SK-N-SH (cell line): ENCODE measurements at regions not wholly inside any gene's neighbourhood (a gene's known extent, or its start where the extent isn't known, plus 50 kb on each side); places are given as distances from the start of the nearest gene placed in this dataset.

Experiments used
- CTCF ChIA-PET: fragments of 300-600, 350-600 bp; formaldehyde crosslinking; extraction: SDS; loops from one replicate; lab custom pipeline; 2021; lab: Yijun Ruan, JAX
- POLR2A ChIA-PET: fragments of 350-600 bp; sonication (Branson Sonifier 250); formaldehyde crosslinking; extraction: SDS; loops from one replicate; lab custom pipeline; 2020; ENCODE audit warnings: antibody characterized with exemption, inconsistent platforms; lab: Yijun Ruan, JAX
- DNase-seq: peaks from one replicate; pipeline ENCODE4 v3.0.0; 2012
- H2AFZ ChIP-seq: fragments of 200-600 bp; sonication (generic); 2 replicates; pipeline ENCODE4 v1.8.1; 2016; ENCODE audit warnings: antibody characterized with exemption, mild to moderate bottlenecking, low read depth
- H3F3A ChIP-seq: fragments of 200-600 bp; sonication (generic); replicated peaks from 2 replicates; pipeline ENCODE3; 2016; ENCODE audit warnings: antibody characterized with exemption, mild to moderate bottlenecking; ENCODE audit not compliant: insufficient read depth
- H3K27ac ChIP-seq, 2 experiments: fragments of 200-500 bp in 1 of 2; fragments of 200-600 bp in 1 of 2; sonication (Bioruptor generic) in 1 of 2; sonication (generic), shearing (Covaris generic) in 1 of 2; 2 replicates each; pipeline versions ENCODE4 v1.5.1 to v1.6.1; 2014 to 2016; ENCODE audit warnings: low read depth in 2 of 2, inconsistent platforms in 1 of 2, low read length in 1 of 2, mild to moderate bottlenecking in 1 of 2, mixed read lengths in 1 of 2
- H3K27me3 ChIP-seq: fragments of 200-600 bp; sonication (generic), shearing (Covaris generic); 2 replicates; pipeline ENCODE4 v1.6.1; 2016; ENCODE audit warnings: mixed run types; ENCODE audit not compliant: insufficient read depth
- H3K36me3 ChIP-seq, 2 experiments: fragments of 200-500 bp in 1 of 2; fragments of 200-600 bp in 1 of 2; sonication (Bioruptor generic) in 1 of 2; sonication (generic) in 1 of 2; replicated peaks in 1 of 2; 2 replicates each; pipeline versions ENCODE3 to v1.5.1; 2014 to 2016; ENCODE audit warnings: low read length in 1 of 2, mild to moderate bottlenecking in 1 of 2; ENCODE audit not compliant: insufficient read depth in 2 of 2, control insufficient read depth in 1 of 2
- H3K4me1 ChIP-seq, 2 experiments: fragments of 200-500 bp in 1 of 2; fragments of 200-600 bp in 1 of 2; sonication (Bioruptor generic) in 1 of 2; sonication (generic), shearing (Covaris generic) in 1 of 2; 2 replicates each; pipeline versions ENCODE4 v1.5.1 to v1.6.1; 2014 to 2016; ENCODE audit warnings: low read depth in 1 of 2, low read length in 1 of 2, mixed run types in 1 of 2; ENCODE audit not compliant: insufficient read depth in 2 of 2, control insufficient read depth in 1 of 2
- H3K4me2 ChIP-seq: fragments of 200-600 bp; sonication (generic), shearing (Covaris generic); 2 replicates; pipeline ENCODE4 v1.6.1; 2017; ENCODE audit warnings: mixed run types
- H3K4me3 ChIP-seq, 2 experiments: fragments of 200-500 bp in 1 of 2; fragments of 200-600 bp in 1 of 2; sonication (Bioruptor generic) in 1 of 2; sonication (generic), shearing (Covaris generic) in 1 of 2; 2 replicates each; pipeline versions ENCODE4 v1.5.1 to v1.8.1; 2014 to 2016; ENCODE audit warnings: low read depth in 2 of 2, inconsistent platforms in 1 of 2, low read length in 1 of 2, mild to moderate bottlenecking in 1 of 2, mixed read lengths in 1 of 2, moderate library complexity in 1 of 2
- H3K79me2 ChIP-seq: fragments of 200-600 bp; sonication (generic); 2 replicates; pipeline ENCODE4 v1.8.1; 2017; ENCODE audit warnings: mild to moderate bottlenecking; ENCODE audit not compliant: insufficient read depth
- H3K9ac ChIP-seq: fragments of 200-600 bp; sonication (generic); 2 replicates; pipeline ENCODE4 v1.6.1; 2017; ENCODE audit warnings: mixed run types
- H3K9me2 ChIP-seq: fragments of 200-600 bp; sonication (generic); 2 replicates; pipeline ENCODE4 v1.6.1; 2017; ENCODE audit warnings: mixed run types
- H3K9me3 ChIP-seq: fragments of 200-600 bp; sonication (generic); 2 replicates; pipeline ENCODE4 v1.6.1; 2017; ENCODE audit warnings: mixed run types, mild to moderate bottlenecking, moderate library complexity
- H4K20me1 ChIP-seq: fragments of 200-600 bp; sonication (generic); 2 replicates; pipeline ENCODE4 v1.6.1; 2017; ENCODE audit warnings: mild to moderate bottlenecking, mixed run types; ENCODE audit not compliant: insufficient read depth
- MEF2A ChIP-seq: IDR thresholded peaks from 2 replicates; pipeline ENCODE4 v1.4.0; 2012; ENCODE audit warnings: low read depth, borderline replicate concordance
- MXI1 ChIP-seq: IDR thresholded peaks from 2 replicates; pipeline ENCODE4 v1.6.1; 2012; ENCODE audit warnings: mild to moderate bottlenecking, low read depth, low read length, improper control_type of control experiment
- NFIC ChIP-seq: IDR thresholded peaks from 2 replicates; pipeline ENCODE4 v1.4.0; 2012; ENCODE audit warnings: borderline replicate concordance
- NRF1 ChIP-seq: IDR thresholded peaks from 2 replicates; pipeline ENCODE4 v1.6.1; 2012; ENCODE audit warnings: low read depth, mild to moderate bottlenecking, low read length
- TAF1 ChIP-seq: IDR thresholded peaks from 2 replicates; pipeline ENCODE4 v1.6.1; 2012; ENCODE audit warnings: low read depth, mild to moderate bottlenecking, low read length, moderate library complexity, borderline replicate concordance
- USF1 ChIP-seq: IDR thresholded peaks from 2 replicates; pipeline ENCODE4 v1.4.0; 2012; ENCODE audit warnings: low read depth, borderline replicate concordance
- USF2 ChIP-seq: fragments of 150-350 bp; IDR thresholded peaks from 2 replicates; pipeline ENCODE4 v1.6.1; 2017; ENCODE audit warnings: antibody characterized with exemption, low read length, low read depth, borderline replicate concordance
- ZBTB33 ChIP-seq: IDR thresholded peaks from 2 replicates; pipeline ENCODE4 v1.4.0; 2012; ENCODE audit warnings: low read depth, borderline replicate concordance
- WGBS: methylation state at CpG from one replicate; pipeline ENCODE4 v1.1.6; 2017; ENCODE audit warnings: low lambda C conversion rate; 5-methylcytosine and 5-hydroxymethylcytosine counted together

- H3K36me3 ChIP-seq, result no peaks in the 10 kb centered on the region
- H3K79me2 ChIP-seq, result no peaks in the 10 kb centered on the region
- POLR2A ChIA-PET, result no interaction called here
- H3K9me2 ChIP-seq, result no peaks in the 10 kb centered on the region
- H3K27ac ChIP-seq, result no peak overlapping the region
- H3K27me3 ChIP-seq, result no peaks in the 10 kb centered on the region
- no peak overlapping the region for H3K9ac ChIP-seq
- H3K4me2 ChIP-seq, result no peak overlapping the region
- H3K4me1 ChIP-seq, result no peaks in the 10 kb centered on the region; a peak in 1 of 4 replicates
- WGBS, result 14% methylated on average over 9 of the region's 9 CpGs
- no peaks in the 10 kb centered on the region for H4K20me1 ChIP-seq
- CTCF ChIA-PET, result no interaction called here
- TF ChIP-seq NFIC, result no peak
- TF ChIP-seq ZBTB33, result no peak
- no peak for TF ChIP-seq USF2
- H3K9me3 ChIP-seq, result no peaks in the 10 kb centered on the region
- no peak for DNase-seq
- no peak overlapping the region for H2AFZ ChIP-seq
- no peaks in the 10 kb centered on the region for H3F3A ChIP-seq
- H3K4me3 ChIP-seq, result no peak overlapping the region
Observed at GRCh38 chr2:122239440-122239839, 484.0 kb downstream of the TSN start.

GRCh38 chr2:122244598-122245229 is 489.3 kb downstream of the TSN start:
- CTCF ChIA-PET, result no interaction called here
- POLR2A ChIA-PET, result no interaction called here
- no peaks in the 10 kb centered on the region for H3F3A ChIP-seq
- H3K4me1 ChIP-seq, result no peaks in the 10 kb centered on the region; a peak in 1 of 4 replicates
- H3K9me2 ChIP-seq, result no peaks in the 10 kb centered on the region
- 11% methylated on average over 3 of the region's 3 CpGs for WGBS
- no peaks in the 10 kb centered on the region for H3K27me3 ChIP-seq
- no peak overlapping the region for H3K9ac ChIP-seq
- no peaks in the 10 kb centered on the region; the same call in 1 of the 2 replicates for H3K9me3 ChIP-seq
- no peaks in the 10 kb centered on the region for H4K20me1 ChIP-seq
- no peak overlapping the region for H3K4me2 ChIP-seq
- TF ChIP-seq MEF2A (no peak), TAF1 (no peak), NRF1 (no peak), MXI1 (no peak), USF1 (no peak), ZBTB33 (no peak)
- no peak overlapping the region for H3K27ac ChIP-seq
- no peak overlapping the region for H2AFZ ChIP-seq
- H3K4me3 ChIP-seq, result no peak overlapping the region
- H3K36me3 ChIP-seq, result no peaks in the 10 kb centered on the region
- DNase-seq, result no peak
- H3K79me2 ChIP-seq, result no peaks in the 10 kb centered on the region
